ENCODE measurements at regions not wholly inside any gene's neighbourhood (a gene's known extent, or its start where the extent isn't known, plus 50 kb on each side); places are given as distances from the start of the nearest gene placed in this dataset.

DNA sequence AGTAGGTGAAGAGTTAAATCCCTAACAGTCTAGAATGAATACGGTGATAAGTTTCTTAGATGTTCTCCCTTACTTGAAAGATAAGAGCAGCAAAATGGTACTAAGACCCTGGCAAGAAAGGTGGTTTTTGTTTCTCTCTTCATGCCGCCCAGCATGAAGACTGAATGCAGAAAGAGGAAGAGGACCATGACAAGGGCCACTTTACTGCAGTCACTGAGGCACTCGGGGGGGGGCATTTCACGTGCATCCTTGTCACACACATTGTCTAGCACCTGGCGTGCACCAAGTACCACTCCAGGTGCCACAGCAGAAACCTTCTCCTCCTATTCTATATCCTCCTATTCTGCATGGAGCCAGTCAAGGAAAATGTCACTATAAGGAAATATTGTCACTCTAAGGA is 222.0 kb downstream of the TOMM20 start:
- in situ Hi-C loops (cut with HindIII; ENCODE audit: low pct_ligation_motif_present, low sequenced_read_pairs) = no loop called here
- TF ChIP-seq, protein P1, sequence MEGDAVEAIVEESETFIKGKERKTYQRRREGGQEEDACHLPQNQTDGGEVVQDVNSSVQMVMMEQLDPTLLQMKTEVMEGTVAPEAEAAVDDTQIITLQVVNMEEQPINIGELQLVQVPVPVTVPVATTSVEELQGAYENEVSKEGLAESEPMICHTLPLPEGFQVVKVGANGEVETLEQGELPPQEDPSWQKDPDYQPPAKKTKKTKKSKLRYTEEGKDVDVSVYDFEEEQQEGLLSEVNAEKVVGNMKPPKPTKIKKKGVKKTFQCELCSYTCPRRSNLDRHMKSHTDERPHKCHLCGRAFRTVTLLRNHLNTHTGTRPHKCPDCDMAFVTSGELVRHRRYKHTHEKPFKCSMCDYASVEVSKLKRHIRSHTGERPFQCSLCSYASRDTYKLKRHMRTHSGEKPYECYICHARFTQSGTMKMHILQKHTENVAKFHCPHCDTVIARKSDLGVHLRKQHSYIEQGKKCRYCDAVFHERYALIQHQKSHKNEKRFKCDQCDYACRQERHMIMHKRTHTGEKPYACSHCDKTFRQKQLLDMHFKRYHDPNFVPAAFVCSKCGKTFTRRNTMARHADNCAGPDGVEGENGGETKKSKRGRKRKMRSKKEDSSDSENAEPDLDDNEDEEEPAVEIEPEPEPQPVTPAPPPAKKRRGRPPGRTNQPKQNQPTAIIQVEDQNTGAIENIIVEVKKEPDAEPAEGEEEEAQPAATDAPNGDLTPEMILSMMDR (IDR thresholded peaks at IDR 0.05; ENCODE audit: low read depth, low read length, missing control alignments) = no peak

DNA sequence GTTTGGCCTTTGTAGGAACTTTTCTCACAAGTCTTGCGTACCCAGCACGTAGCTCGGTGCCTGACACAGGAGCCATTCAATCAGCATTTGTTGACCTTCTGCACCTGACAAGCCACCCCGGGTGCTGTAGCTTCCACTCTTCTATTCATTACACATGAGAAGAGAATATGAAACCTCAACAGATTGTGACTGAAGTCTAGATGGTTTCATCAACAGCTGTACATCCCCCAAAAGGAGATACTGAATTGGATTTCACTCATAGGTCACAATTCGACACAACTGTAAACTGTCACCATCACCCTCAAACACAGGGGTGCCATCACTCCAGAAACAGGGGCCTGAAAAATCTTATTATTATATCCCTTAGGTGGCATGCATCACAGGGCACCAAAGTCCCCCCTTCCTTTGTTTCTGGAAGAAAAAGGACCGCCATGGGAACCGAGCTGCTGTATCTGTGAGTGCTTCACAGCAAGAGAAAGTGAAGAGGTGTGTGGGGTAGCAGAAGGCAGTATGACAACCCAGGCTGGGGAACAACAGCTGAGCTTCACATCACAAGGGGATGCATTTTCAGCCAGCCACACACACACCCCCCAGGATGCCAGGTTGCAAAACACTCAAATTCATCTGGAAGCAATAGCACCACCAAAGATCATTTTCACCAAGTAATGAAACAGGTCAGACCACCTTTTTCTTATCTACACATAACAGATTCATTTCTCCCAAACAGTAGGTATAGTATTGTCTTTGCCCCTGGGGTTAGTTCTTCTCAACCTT is 225.7 kb downstream of the TOMM20 start:
- Histone ChIP-seq H3K4me3 (ENCODE audit: low read depth, low read length) (no peak overlapping the region), H3K27ac (no peak overlapping the region), H3K27me3 (replicated peaks) (no peaks in the 10 kb centered on the region), H3K36me3 (replicated peaks) (no peaks in the 10 kb centered on the region)
- TF ChIP-seq, protein P1 (IDR thresholded peaks at IDR 0.05; ENCODE audit: low read depth, low read length, missing control alignments) = no peak
- no peak for DNase-seq
- in situ Hi-C loops (cut with HindIII; ENCODE audit: low pct_ligation_motif_present, low sequenced_read_pairs) = no loop called here

More for the DNA sequence above, 222.0 kb downstream of the TOMM20 start:
- no peak overlapping the region for H3K27ac ChIP-seq
- no peaks in the 10 kb centered on the region for H3K27me3 ChIP-seq (replicated peaks)
- no peak for DNase-seq
- H3K4me3 ChIP-seq (ENCODE audit: low read depth, low read length) = no peak overlapping the region
- H3K36me3 ChIP-seq (replicated peaks) = no peaks in the 10 kb centered on the region

DNA sequence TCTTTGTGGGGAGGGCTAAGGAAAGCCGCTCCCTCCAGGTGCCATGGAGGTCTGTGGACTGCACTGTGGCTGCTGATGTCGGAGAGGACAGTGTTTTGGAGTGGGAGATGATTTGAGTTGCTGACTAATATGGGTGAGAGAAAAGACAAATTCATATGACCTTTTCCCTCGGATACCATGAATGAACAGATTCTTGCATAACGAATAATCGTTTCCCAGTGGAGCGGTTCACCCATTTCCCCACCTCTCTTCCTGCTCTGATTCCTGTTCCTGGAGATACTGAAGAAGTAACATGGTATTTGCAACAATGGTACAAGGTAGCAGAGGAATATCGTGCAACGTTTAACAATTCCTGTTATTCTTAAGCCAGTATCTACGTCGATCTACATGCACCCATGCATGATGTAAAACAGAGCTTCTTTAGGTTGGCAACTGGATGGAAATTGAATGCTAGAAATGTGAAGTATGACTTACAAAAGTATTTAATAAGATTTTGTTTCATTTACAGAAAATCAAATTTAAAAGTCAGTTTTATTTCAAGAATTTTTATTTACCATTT is 227.1 kb downstream of the TOMM20 start:
- H3K36me3 ChIP-seq (replicated peaks) = no peaks in the 10 kb centered on the region
- no peak overlapping the region for H3K4me3 ChIP-seq (ENCODE audit: low read depth, low read length)
- no peaks in the 10 kb centered on the region for H3K27me3 ChIP-seq (replicated peaks)
- TF ChIP-seq, protein P1 (IDR thresholded peaks at IDR 0.05; ENCODE audit: low read depth, low read length, missing control alignments) = no peak
- H3K27ac ChIP-seq = no peak overlapping the region
- no peak for DNase-seq
- in situ Hi-C loops (cut with HindIII; ENCODE audit: low pct_ligation_motif_present, low sequenced_read_pairs) = no loop called here

DNA sequence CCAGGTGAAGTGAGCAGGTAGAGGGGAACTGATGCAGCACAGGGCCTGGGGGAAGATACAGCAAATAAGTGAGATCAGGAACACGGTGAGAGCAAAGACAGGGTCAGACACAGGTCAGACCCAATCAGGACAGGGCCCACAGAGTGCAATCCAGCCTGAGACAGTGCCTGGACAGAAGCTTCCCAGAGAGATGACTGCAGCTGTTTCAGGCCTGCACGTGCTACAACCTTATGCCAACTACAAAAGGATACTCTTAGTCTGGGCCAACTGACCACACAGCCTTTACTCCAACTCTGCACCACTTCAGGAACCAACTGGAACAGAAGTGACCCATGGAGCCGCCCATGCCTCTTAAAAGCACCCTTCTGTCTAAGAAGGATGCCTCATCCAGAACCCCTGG is 228.0 kb downstream of the TOMM20 start:
- TF ChIP-seq, protein P1 (IDR thresholded peaks at IDR 0.05; ENCODE audit: low read depth, low read length, missing control alignments) = no peak
- Histone ChIP-seq H3K4me3 (ENCODE audit: low read depth, low read length) (no peak overlapping the region), H3K36me3 (replicated peaks) (no peaks in the 10 kb centered on the region), H3K27me3 (replicated peaks) (no peaks in the 10 kb centered on the region), H3K27ac (no peak overlapping the region)
- in situ Hi-C loops (cut with HindIII; ENCODE audit: low pct_ligation_motif_present, low sequenced_read_pairs) = no loop called here
- no peak for DNase-seq

DNA sequence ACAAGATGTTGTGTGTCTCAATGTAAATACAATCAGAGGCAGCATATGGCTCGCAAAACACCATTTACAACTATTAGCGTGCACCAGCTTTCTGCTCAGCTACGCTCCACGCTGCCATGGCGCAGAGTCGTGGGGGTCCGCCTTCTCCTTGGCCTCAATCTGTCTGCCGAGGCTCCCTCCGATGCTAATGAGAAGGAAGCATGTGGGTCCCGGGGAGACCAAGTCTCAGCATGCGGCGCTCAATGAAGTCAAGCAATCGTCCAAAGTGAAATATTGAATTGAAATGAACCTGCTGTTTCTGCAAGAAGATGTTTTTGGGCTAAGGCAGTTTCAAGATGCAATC is 228.9 kb downstream of the TOMM20 start:
- no peak overlapping the region for H3K4me3 ChIP-seq (ENCODE audit: low read depth, low read length)

More for the DNA sequence above, 228.9 kb downstream of the TOMM20 start:
- TF ChIP-seq, protein P1 (IDR thresholded peaks at IDR 0.05; ENCODE audit: low read depth, low read length, missing control alignments) = no peak
- in situ Hi-C loops (cut with HindIII; ENCODE audit: low pct_ligation_motif_present, low sequenced_read_pairs) = no loop called here
- Histone ChIP-seq H3K27ac (no peak overlapping the region), H3K27me3 (replicated peaks) (no peaks in the 10 kb centered on the region), H3K36me3 (replicated peaks) (no peaks in the 10 kb centered on the region)
- no peak for DNase-seq

Data from brain microvascular endothelial cell (primary cell).